AG10803 (cell line): ENCODE measurements at regions not wholly inside any gene's neighbourhood (a gene's known extent, or its start where the extent isn't known, plus 50 kb on each side); places are given as distances from the start of the nearest gene placed in this dataset.

ENCODE experiments used
- DNase-seq: peaks from one replicate; pipeline ENCODE4 v3.0.0; 2010; ENCODE audit warnings: low read depth
- H3K4me3 ChIP-seq: 2 replicates; pipeline ENCODE4 v1.5.1; 2011; ENCODE audit warnings: mild to moderate bottlenecking, low read length, control low read depth
- TF ChIP-seq, protein P1 (sequence below): conservative IDR thresholded peaks from 2 replicates; pipeline ENCODE4 v1.5.1; 2011; ENCODE audit warnings: mild to moderate bottlenecking, low read length, control low read depth, inconsistent platforms

DNA sequence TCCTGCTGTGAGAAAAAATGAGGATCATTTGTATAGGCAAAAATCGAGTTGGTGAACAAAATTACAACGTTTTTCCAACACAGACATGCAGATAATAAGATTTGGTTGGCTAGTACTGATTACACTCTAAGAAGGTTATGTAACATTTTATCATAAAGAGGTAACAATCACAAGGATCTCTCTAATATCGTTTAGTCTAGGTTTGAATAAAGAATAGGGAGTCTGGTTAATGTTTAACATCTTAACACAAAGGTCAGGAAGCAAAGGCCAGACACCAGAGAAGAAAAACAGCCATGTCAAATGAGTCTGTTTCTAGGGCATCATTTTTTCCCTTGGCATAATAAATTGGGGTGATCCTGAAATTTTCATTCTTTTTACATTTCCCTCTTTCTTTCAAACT is 207.4 kb upstream of the CHRM3 start:
- no peak overlapping the region for H3K4me3 ChIP-seq
- TF ChIP-seq, protein P1, sequence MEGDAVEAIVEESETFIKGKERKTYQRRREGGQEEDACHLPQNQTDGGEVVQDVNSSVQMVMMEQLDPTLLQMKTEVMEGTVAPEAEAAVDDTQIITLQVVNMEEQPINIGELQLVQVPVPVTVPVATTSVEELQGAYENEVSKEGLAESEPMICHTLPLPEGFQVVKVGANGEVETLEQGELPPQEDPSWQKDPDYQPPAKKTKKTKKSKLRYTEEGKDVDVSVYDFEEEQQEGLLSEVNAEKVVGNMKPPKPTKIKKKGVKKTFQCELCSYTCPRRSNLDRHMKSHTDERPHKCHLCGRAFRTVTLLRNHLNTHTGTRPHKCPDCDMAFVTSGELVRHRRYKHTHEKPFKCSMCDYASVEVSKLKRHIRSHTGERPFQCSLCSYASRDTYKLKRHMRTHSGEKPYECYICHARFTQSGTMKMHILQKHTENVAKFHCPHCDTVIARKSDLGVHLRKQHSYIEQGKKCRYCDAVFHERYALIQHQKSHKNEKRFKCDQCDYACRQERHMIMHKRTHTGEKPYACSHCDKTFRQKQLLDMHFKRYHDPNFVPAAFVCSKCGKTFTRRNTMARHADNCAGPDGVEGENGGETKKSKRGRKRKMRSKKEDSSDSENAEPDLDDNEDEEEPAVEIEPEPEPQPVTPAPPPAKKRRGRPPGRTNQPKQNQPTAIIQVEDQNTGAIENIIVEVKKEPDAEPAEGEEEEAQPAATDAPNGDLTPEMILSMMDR, result no peak
- DNase-seq, result no peak

- TF ChIP-seq, protein P1, result no peak
- DNase-seq, result no peak
Measured at GRCh38 chr1:239174880-239175279, 211.5 kb upstream of the CHRM3 start.

DNA sequence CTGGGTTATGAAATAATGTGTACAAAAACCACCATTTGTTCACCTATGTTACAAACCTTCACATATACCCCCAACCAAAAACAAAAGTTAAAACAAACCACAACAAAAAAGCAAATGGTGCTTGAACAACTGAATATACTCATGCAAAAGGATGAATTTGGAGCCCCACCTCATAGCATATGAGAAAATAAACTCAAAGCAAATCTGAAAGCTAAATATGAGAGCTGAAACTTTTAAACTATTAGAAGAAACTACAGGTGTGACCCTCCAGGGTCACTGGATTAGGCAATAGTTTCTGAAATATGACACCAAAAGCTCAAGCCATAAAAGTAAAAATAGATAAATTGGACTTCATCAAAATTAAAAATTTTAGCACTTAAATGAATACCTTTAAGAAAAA is 215.5 kb upstream of the CHRM3 start:
- TF ChIP-seq, protein P1, result no peak
- H3K4me3 ChIP-seq, result no peak overlapping the region
- no peak for DNase-seq

More at GRCh38 chr1:239174880-239175279, 211.5 kb upstream of the CHRM3 start:
- H3K4me3 ChIP-seq, result no peak overlapping the region

GRCh38 chr1:239169276-239169675 is 217.1 kb upstream of the CHRM3 start:
- TF ChIP-seq, protein P1, result no peak
- DNase-seq, result no peak
- H3K4me3 ChIP-seq, result no peak overlapping the region

GRCh38 chr1:239164451-239165180 is 221.8 kb upstream of the CHRM3 start:
- no peak overlapping the region for H3K4me3 ChIP-seq
- TF ChIP-seq, protein P1, result no peak
- no peak for DNase-seq

- TF ChIP-seq, protein P1, result no peak
- DNase-seq, result no peak
- H3K4me3 ChIP-seq, result no peak overlapping the region
Measured at GRCh38 chr1:239155466-239156091, 230.8 kb upstream of the CHRM3 start.

DNA sequence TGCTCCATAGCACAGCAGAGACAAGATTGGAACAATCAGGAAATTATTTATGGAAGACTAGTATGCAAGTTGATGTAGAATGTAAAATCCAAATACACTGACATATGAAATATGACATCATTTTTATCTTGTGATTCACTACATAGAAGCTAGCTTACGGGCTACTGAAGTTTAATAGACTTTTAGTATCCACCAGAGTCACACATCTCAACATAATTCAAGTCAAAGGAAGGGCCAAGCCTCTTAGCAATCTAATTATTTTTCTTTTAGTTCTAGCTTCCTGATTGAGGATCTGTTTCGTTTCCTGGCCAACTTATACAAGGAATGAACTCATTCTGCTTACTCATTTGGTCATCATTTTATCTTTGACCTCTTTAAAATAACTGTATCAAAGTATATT is 234.4 kb upstream of the CHRM3 start:
- no peak for DNase-seq
- H3K4me3 ChIP-seq, result no peak overlapping the region
- TF ChIP-seq, protein P1, result no peak
